ENCODE measurements at regions not wholly inside any gene's neighbourhood (a gene's known extent, or its start where the extent isn't known, plus 50 kb on each side); places are given as distances from the start of the nearest gene placed in this dataset.
"Not testable (repeated sequence)": the region's sequence is repeated elsewhere in the genome, so short reads cannot be mapped to it uniquely, and the experiment has no call there.

- Histone ChIP-seq H3K27me3 (ENCODE audit: control insufficient read depth, insufficient read depth, low read length, poor library complexity, severe bottlenecking) (no peaks in the 10 kb centered on the region), H3K4me3 (ENCODE audit: insufficient read depth, low read depth, low read length) (no peak overlapping the region), H3K4me1 (ENCODE audit: control insufficient read depth, insufficient read depth, low read length) (peaks cover 7% of the 10 kb centered on the region), H3K36me3 (ENCODE audit: control insufficient read depth, insufficient read depth, low read length) (no peaks in the 10 kb centered on the region), H3K27ac (ENCODE audit: insufficient read depth, low read depth, low read length, poor library complexity, severe bottlenecking) (no peak overlapping the region), H3K9me3 (ENCODE audit: control insufficient read depth, low read length) (no peaks in the 10 kb centered on the region)
- 91 to 93% methylated on average over 11 of the region's 11 CpGs for WGBS, 2 experiments
These were observed 335.1 kb downstream of the PREX1 start for GRCh38 chr20:48492715-48493070.

GRCh38 chr20:48492015-48492714 lies 335.6 kb downstream of the PREX1 start:
- H3K27ac ChIP-seq (ENCODE audit: insufficient read depth, low read depth, low read length, poor library complexity, severe bottlenecking) = no peak overlapping the region
- 91 to 93% methylated on average over 17 of the region's 17 CpGs for WGBS, 2 experiments

GRCh38 chr20:48490961-48491831 lies 336.6 kb downstream of the PREX1 start:
- H3K27ac ChIP-seq (ENCODE audit: insufficient read depth, low read depth, low read length, poor library complexity, severe bottlenecking) = no peak overlapping the region
- no peak overlapping the region for H3K4me3 ChIP-seq (ENCODE audit: insufficient read depth, low read depth, low read length)
- WGBS, 2 experiments = 92% methylated on average over 10 of the region's 10 CpGs
- H3K36me3 ChIP-seq (ENCODE audit: control insufficient read depth, insufficient read depth, low read length) = no peaks in the 10 kb centered on the region
- H3K9me3 ChIP-seq (ENCODE audit: control insufficient read depth, low read length) = no peaks in the 10 kb centered on the region
- no peaks in the 10 kb centered on the region for H3K27me3 ChIP-seq (ENCODE audit: control insufficient read depth, insufficient read depth, low read length, poor library complexity, severe bottlenecking)
- H3K4me1 ChIP-seq (ENCODE audit: control insufficient read depth, insufficient read depth, low read length) = peaks cover 10% of the 10 kb centered on the region

More at GRCh38 chr20:48492015-48492714, 335.6 kb downstream of the PREX1 start:
- no peaks in the 10 kb centered on the region for H3K9me3 ChIP-seq (ENCODE audit: control insufficient read depth, low read length)
- H3K4me1 ChIP-seq (ENCODE audit: control insufficient read depth, insufficient read depth, low read length) = peaks cover 7% of the 10 kb centered on the region
- H3K4me3 ChIP-seq (ENCODE audit: insufficient read depth, low read depth, low read length) = no peak overlapping the region
- H3K27me3 ChIP-seq (ENCODE audit: control insufficient read depth, insufficient read depth, low read length, poor library complexity, severe bottlenecking) = no peaks in the 10 kb centered on the region
- no peaks in the 10 kb centered on the region for H3K36me3 ChIP-seq (ENCODE audit: control insufficient read depth, insufficient read depth, low read length)

GRCh38 chr20:48490341-48490740 lies 337.5 kb downstream of the PREX1 start:
- H3K36me3 ChIP-seq (ENCODE audit: control insufficient read depth, insufficient read depth, low read length); H3K27ac ChIP-seq (ENCODE audit: insufficient read depth, low read depth, low read length, poor library complexity, severe bottlenecking); H3K9me3 ChIP-seq (ENCODE audit: control insufficient read depth, low read length); H3K4me3 ChIP-seq (ENCODE audit: insufficient read depth, low read depth, low read length); H3K27me3 ChIP-seq (ENCODE audit: control insufficient read depth, insufficient read depth, low read length, poor library complexity, severe bottlenecking): not testable (repeated sequence)
- WGBS, 2 experiments = 74 to 75% methylated on average over 7 of the region's 7 CpGs
- H3K4me1 ChIP-seq (ENCODE audit: control insufficient read depth, insufficient read depth, low read length) = peaks cover 14% of the 10 kb centered on the region

- H3K4me1 ChIP-seq (ENCODE audit: control insufficient read depth, insufficient read depth, low read length) = peaks cover 14% of the 10 kb centered on the region
- no peak overlapping the region for H3K4me3 ChIP-seq (ENCODE audit: insufficient read depth, low read depth, low read length)
- H3K27ac ChIP-seq (ENCODE audit: insufficient read depth, low read depth, low read length, poor library complexity, severe bottlenecking) = no peak overlapping the region
- no peaks in the 10 kb centered on the region for H3K36me3 ChIP-seq (ENCODE audit: control insufficient read depth, insufficient read depth, low read length)
- no peaks in the 10 kb centered on the region for H3K9me3 ChIP-seq (ENCODE audit: control insufficient read depth, low read length)
- 63 to 67% methylated on average over 8 of the region's 8 CpGs for WGBS, 2 experiments
- H3K27me3 ChIP-seq (ENCODE audit: control insufficient read depth, insufficient read depth, low read length, poor library complexity, severe bottlenecking) = no peaks in the 10 kb centered on the region
These were observed 338.1 kb downstream of the PREX1 start for GRCh38 chr20:48489656-48490055.

- H3K9me3 ChIP-seq (ENCODE audit: control insufficient read depth, low read length) = no peaks in the 10 kb centered on the region
- no peak overlapping the region for H3K4me3 ChIP-seq (ENCODE audit: insufficient read depth, low read depth, low read length)
- H3K27ac ChIP-seq (ENCODE audit: insufficient read depth, low read depth, low read length, poor library complexity, severe bottlenecking) = no peak overlapping the region
- H3K4me1 ChIP-seq (ENCODE audit: control insufficient read depth, insufficient read depth, low read length) = peaks cover 14% of the 10 kb centered on the region
- WGBS, 2 experiments = 88% methylated on average over 12 of the region's 12 CpGs
- H3K27me3 ChIP-seq (ENCODE audit: control insufficient read depth, insufficient read depth, low read length, poor library complexity, severe bottlenecking) = no peaks in the 10 kb centered on the region
- no peaks in the 10 kb centered on the region for H3K36me3 ChIP-seq (ENCODE audit: control insufficient read depth, insufficient read depth, low read length)
These were observed 338.7 kb downstream of the PREX1 start for GRCh38 chr20:48489046-48489463.

GRCh38 chr20:48488334-48489034 lies 339.3 kb downstream of the PREX1 start:
- WGBS, 2 experiments = 74 to 78% methylated on average over 9 of the region's 9 CpGs
- H3K9me3 ChIP-seq (ENCODE audit: control insufficient read depth, low read length); H3K27ac ChIP-seq (ENCODE audit: insufficient read depth, low read depth, low read length, poor library complexity, severe bottlenecking); H3K27me3 ChIP-seq (ENCODE audit: control insufficient read depth, insufficient read depth, low read length, poor library complexity, severe bottlenecking); H3K4me3 ChIP-seq (ENCODE audit: insufficient read depth, low read depth, low read length); H3K36me3 ChIP-seq (ENCODE audit: control insufficient read depth, insufficient read depth, low read length): not testable (repeated sequence)
- H3K4me1 ChIP-seq (ENCODE audit: control insufficient read depth, insufficient read depth, low read length) = peaks cover 14% of the 10 kb centered on the region

GRCh38 chr20:48486065-48486464 lies 341.7 kb downstream of the PREX1 start:
- Histone ChIP-seq H3K9me3 (ENCODE audit: control insufficient read depth, low read length) (no peaks in the 10 kb centered on the region), H3K27me3 (ENCODE audit: control insufficient read depth, insufficient read depth, low read length, poor library complexity, severe bottlenecking) (no peaks in the 10 kb centered on the region), H3K27ac (ENCODE audit: insufficient read depth, low read depth, low read length, poor library complexity, severe bottlenecking) (no peak overlapping the region), H3K36me3 (ENCODE audit: control insufficient read depth, insufficient read depth, low read length) (no peaks in the 10 kb centered on the region), H3K4me1 (ENCODE audit: control insufficient read depth, insufficient read depth, low read length) (peaks cover 14% of the 10 kb centered on the region), H3K4me3 (ENCODE audit: insufficient read depth, low read depth, low read length) (no peak overlapping the region)
- WGBS, 2 experiments = 65 to 66% methylated on average over 7 of the region's 7 CpGs

GRCh38 chr20:48485153-48485552 lies 342.6 kb downstream of the PREX1 start:
- 91 to 95% methylated on average over 7 of the region's 7 CpGs for WGBS, 2 experiments
- H3K27me3 ChIP-seq (ENCODE audit: control insufficient read depth, insufficient read depth, low read length, poor library complexity, severe bottlenecking) = not testable (repeated sequence)

More at GRCh38 chr20:48485153-48485552, 342.6 kb downstream of the PREX1 start:
- not testable (repeated sequence) for H3K27ac ChIP-seq (ENCODE audit: insufficient read depth, low read depth, low read length, poor library complexity, severe bottlenecking); H3K36me3 ChIP-seq (ENCODE audit: control insufficient read depth, insufficient read depth, low read length); H3K4me3 ChIP-seq (ENCODE audit: insufficient read depth, low read depth, low read length); H3K9me3 ChIP-seq (ENCODE audit: control insufficient read depth, low read length)
- peaks cover 14% of the 10 kb centered on the region for H3K4me1 ChIP-seq (ENCODE audit: control insufficient read depth, insufficient read depth, low read length)
